GM12878 (cell line): ENCODE measurements at regions not wholly inside any gene's neighbourhood (a gene's known extent, or its start where the extent isn't known, plus 50 kb on each side); places are given as distances from the start of the nearest gene placed in this dataset.

ENCODE experiments used
- ATAC-seq: fragments of 200-7000 bp; cut with Tn5 transposase; 3 replicates; pipeline ENCODE4 v1.9.1; 2020; ENCODE audit warnings: mild to moderate bottlenecking, moderate library complexity
- BruUV-seq: library from RNA; stranded (reverse); fragments of 400-500 nt; replicated peaks from 2 replicates; lab custom pipeline; 2021; lab: Mats Ljungman, UMichigan
- CTCF ChIA-PET: fragments of 300-600 bp; sonication (Branson Sonifier 250); formaldehyde crosslinking; extraction: SDS; loops from one replicate; lab custom pipeline; 2021; ENCODE audit warnings: inconsistent platforms; lab: Yijun Ruan, JAX
- POLR2A ChIA-PET: fragments of 350-600 bp; formaldehyde crosslinking; extraction: SDS; loops from one replicate; lab custom pipeline; 2021; ENCODE audit warnings: inconsistent platforms; lab: Charles Lee
- RAD21 ChIA-PET: fragments of 300-600 bp; sonication (Branson Sonifier 250); formaldehyde crosslinking; loops from one replicate; lab custom pipeline; 2023; ENCODE audit warnings: antibody characterized with exemption; ENCODE audit not compliant: unreplicated experiment; lab: Charles Lee
- SMC1A ChIA-PET: fragments of 300-600 bp; sonication (Branson Sonifier 250); formaldehyde crosslinking; loops from one replicate; lab custom pipeline; 2023; ENCODE audit not compliant: unreplicated experiment, uncharacterized antibody; lab: Charles Lee
- DNase-seq: peaks from one replicate; pipeline ENCODE4 v3.0.0-alpha.2; 2011; ENCODE audit warnings: low read depth, low spot score
- FAIRE-seq: peaks from 3 replicates; lab custom pipeline; 2011; peaks lifted over from hg19 to GRCh38; lab: Jason Lieb, UNC
- H2AFZ ChIP-seq: 2 replicates; pipeline ENCODE4 v1.6.0; 2011; ENCODE audit warnings: low read depth, low read length, control low read depth; ENCODE audit not compliant: control insufficient read depth
- H3K27ac ChIP-seq: 2 replicates; pipeline ENCODE4 v1.5.1; 2011; ENCODE audit warnings: control low read depth; ENCODE audit not compliant: control insufficient read depth, insufficient read depth
- H3K27me3 ChIP-seq, 2 experiments: replicated peaks in 1 of 2; 2 replicates each; pipeline versions ENCODE4 v1.6.0 to v1.6.1; 2011; ENCODE audit warnings: low read length in 1 of 2; ENCODE audit not compliant: control insufficient read depth in 2 of 2, insufficient read depth in 2 of 2
- H3K36me3 ChIP-seq, 2 experiments: 2 replicates each; pipeline ENCODE4 v1.5.1; 2011; ENCODE audit warnings: low read length in 1 of 2; ENCODE audit not compliant: control insufficient read depth in 2 of 2, insufficient read depth in 2 of 2
- H3K4me1 ChIP-seq: 2 replicates; pipeline ENCODE4 v1.6.1; 2011; ENCODE audit warnings: mild to moderate bottlenecking, low read length, moderate library complexity, mixed read lengths; ENCODE audit not compliant: control insufficient read depth, insufficient read depth
- H3K4me2 ChIP-seq: 2 replicates; pipeline ENCODE4 v1.6.0; 2011; ENCODE audit warnings: control low read depth; ENCODE audit not compliant: control insufficient read depth, insufficient read depth
- H3K4me3 ChIP-seq: fragments of 200-600 bp; sonication (generic); 2 replicates; pipeline ENCODE4 v1.5.1; 2016
- H3K79me2 ChIP-seq: 2 replicates; pipeline ENCODE4 v1.6.0; 2011; ENCODE audit warnings: low read length; ENCODE audit not compliant: control insufficient read depth, insufficient read depth
- H3K9ac ChIP-seq: 2 replicates; pipeline ENCODE4 v1.8.0; 2011; ENCODE audit warnings: low read length, control low read depth, mixed read lengths; ENCODE audit not compliant: control insufficient read depth, insufficient read depth
- H3K9me3 ChIP-seq: replicated peaks from 3 replicates; pipeline ENCODE4 v1.5.1; 2011; ENCODE audit warnings: mild to moderate bottlenecking, low read length; ENCODE audit not compliant: control insufficient read depth, insufficient read depth
- H4K20me1 ChIP-seq: 2 replicates; pipeline ENCODE4 v1.6.0; 2011; ENCODE audit not compliant: control insufficient read depth, insufficient read depth
- ESRRA ChIP-seq: IDR thresholded peaks from 2 replicates; pipeline ENCODE4 v1.6.1; 2012; ENCODE audit warnings: mild to moderate bottlenecking, low read length, improper control_type of control experiment
- HSF1 ChIP-seq: fragments of 150-350 bp; IDR thresholded peaks from 2 replicates; pipeline ENCODE4 v1.6.1; 2014; ENCODE audit warnings: mild to moderate bottlenecking, low read depth, low read length
- MYB ChIP-seq: fragments of 150-350 bp; IDR thresholded peaks from 2 replicates; pipeline ENCODE4 v1.6.1; 2014; ENCODE audit warnings: mild to moderate bottlenecking, low read depth, low read length, borderline replicate concordance
- NKRF ChIP-seq: fragments of 450-650 bp; conservative IDR thresholded peaks from 2 replicates; pipeline ENCODE4 v1.6.1; 2017; ENCODE audit warnings: mild to moderate bottlenecking, moderate library complexity
- NR2C2 ChIP-seq: IDR thresholded peaks from 2 replicates; pipeline ENCODE4 v1.6.1; 2011; ENCODE audit warnings: borderline replicate concordance, low read depth; ENCODE audit not compliant: control insufficient read depth, insufficient read length
- PAX8 ChIP-seq: fragments of 450-650 bp; IDR thresholded peaks from 2 replicates; pipeline ENCODE4 v1.6.1; 2017; ENCODE audit warnings: mild to moderate bottlenecking, moderate library complexity
- REST ChIP-seq: IDR thresholded peaks from 2 replicates; pipeline ENCODE4 v1.6.1; 2012; ENCODE audit warnings: mild to moderate bottlenecking, low read depth, low read length
- WGBS: methylation state at CpG from one replicate; pipeline ENCODE4 v1.1.6; 2016; ENCODE audit warnings: low lambda C conversion rate; ENCODE audit not compliant: insufficient replicate concordance, insufficient coverage; ENCODE audit errors: missing lambda C conversion rate; 5-methylcytosine and 5-hydroxymethylcytosine counted together
- in situ Hi-C: fragments of 300-500 bp; cut with MboI; formaldehyde crosslinking; loops from 9 replicates; pipeline ENCODE4 v1.14.3; 2018; ENCODE audit warnings: mixed read lengths
- intact Hi-C: fragments of 100-400 bp; cut with micrococcal nuclease; formaldehyde crosslinking; loops from one replicate; pipeline ENCODE4 v1.14.2; 2022; ENCODE audit not compliant: unreplicated experiment

- TF ChIP-seq REST (no peak), NKRF (no peak)
Measured at GRCh38 chr1:38549191-38549590, 310.4 kb downstream of the RRAGC start (continued).

- ATAC-seq (no peak), FAIRE-seq (no peak), DNase-seq (no peak)
- no peak for TF ChIP-seq ESRRA
- no peak for TF ChIP-seq NR2C2
- TF ChIP-seq PAX8, result no peak
- TF ChIP-seq MYB, result no peak
- no peak for TF ChIP-seq HSF1
- H3K36me3 ChIP-seq, result no peaks in the 10 kb centered on the region
- SMC1A ChIA-PET, result no interaction called here
- H3K4me2 ChIP-seq, result no peak overlapping the region
- H4K20me1 ChIP-seq, result no peaks in the 10 kb centered on the region
- RAD21 ChIA-PET, result interaction anchor here (0.5 kb wide), 1 partner anchor 288 kb away, joined by 3 read pairs; no protein-coding TSS in a partner anchor
- H3K27me3 ChIP-seq, result no peaks in the 10 kb centered on the region; a peak in 1 of 4 replicates
- 74% methylated on average over 6 of the region's 6 CpGs for WGBS
- H3K79me2 ChIP-seq, result no peaks in the 10 kb centered on the region
- H3K9ac ChIP-seq, result no peak overlapping the region
- BruUV-seq, result no TSS peak
- CTCF ChIA-PET, result no interaction called here
- no peak overlapping the region for H3K27ac ChIP-seq
- no peak overlapping the region for H3K4me3 ChIP-seq
- no peaks in the 10 kb centered on the region for H3K9me3 ChIP-seq
- POLR2A ChIA-PET, result no interaction called here
- no peaks in the 10 kb centered on the region for H3K4me1 ChIP-seq
- H2AFZ ChIP-seq, result no peak overlapping the region
- intact Hi-C loops, result no loop called here
- in situ Hi-C loops, result no loop called here
Measured at GRCh38 chr1:38547321-38547720, 312.3 kb downstream of the RRAGC start.
